HepG2 (cell line): ENCODE measurements at regions not wholly inside any gene's neighbourhood (a gene's known extent, or its start where the extent isn't known, plus 50 kb on each side); places are given as distances from the start of the nearest gene placed in this dataset.

ENCODE experiments used
- CEBPB ChIP-seq: IDR thresholded peaks from 2 replicates; pipeline ENCODE4 v1.6.1; 2011; ENCODE audit warnings: low read depth, low read length, improper control_type of control experiment, borderline replicate concordance
- EEA1 ChIP-seq: sonication (generic); formaldehyde crosslinking; IDR thresholded peaks from 2 replicates; pipeline ENCODE4 v1.5.1; 2020; ENCODE audit warnings: mild to moderate bottlenecking, missing genetic modification reagents, borderline replicate concordance
- RFXAP ChIP-seq: sonication (generic); formaldehyde crosslinking; IDR thresholded peaks from 2 replicates; pipeline ENCODE4 v1.4.0; 2020; ENCODE audit warnings: missing genetic modification reagents, borderline replicate concordance
- ZNF777 ChIP-seq: sonication (generic); formaldehyde crosslinking; IDR thresholded peaks from 2 replicates; pipeline ENCODE4 v1.4.0; 2020; ENCODE audit warnings: missing genetic modification reagents
- TF ChIP-seq, protein P1 (sequence below): sonication (generic); formaldehyde crosslinking; IDR thresholded peaks from 2 replicates; pipeline ENCODE4 v1.5.1; 2020; ENCODE audit warnings: mild to moderate bottlenecking, missing genetic modification reagents
- TF ChIP-seq, protein P2 (sequence below): sonication (generic); formaldehyde crosslinking; IDR thresholded peaks from 2 replicates; pipeline ENCODE4 v1.8.1; 2022; ENCODE audit warnings: low read depth, mild to moderate bottlenecking, missing genetic modification reagents
- TF ChIP-seq, protein P3 (sequence below): sonication (generic); formaldehyde crosslinking; IDR thresholded peaks from 2 replicates; pipeline ENCODE4 v1.4.0; 2020; ENCODE audit warnings: missing genetic modification reagents, borderline replicate concordance
- TF ChIP-seq, protein P4 (sequence below): sonication (generic); formaldehyde crosslinking; IDR thresholded peaks from 2 replicates; pipeline ENCODE4 v1.4.0; 2020; ENCODE audit warnings: missing genetic modification reagents, mild to moderate bottlenecking, borderline replicate concordance

DNA sequence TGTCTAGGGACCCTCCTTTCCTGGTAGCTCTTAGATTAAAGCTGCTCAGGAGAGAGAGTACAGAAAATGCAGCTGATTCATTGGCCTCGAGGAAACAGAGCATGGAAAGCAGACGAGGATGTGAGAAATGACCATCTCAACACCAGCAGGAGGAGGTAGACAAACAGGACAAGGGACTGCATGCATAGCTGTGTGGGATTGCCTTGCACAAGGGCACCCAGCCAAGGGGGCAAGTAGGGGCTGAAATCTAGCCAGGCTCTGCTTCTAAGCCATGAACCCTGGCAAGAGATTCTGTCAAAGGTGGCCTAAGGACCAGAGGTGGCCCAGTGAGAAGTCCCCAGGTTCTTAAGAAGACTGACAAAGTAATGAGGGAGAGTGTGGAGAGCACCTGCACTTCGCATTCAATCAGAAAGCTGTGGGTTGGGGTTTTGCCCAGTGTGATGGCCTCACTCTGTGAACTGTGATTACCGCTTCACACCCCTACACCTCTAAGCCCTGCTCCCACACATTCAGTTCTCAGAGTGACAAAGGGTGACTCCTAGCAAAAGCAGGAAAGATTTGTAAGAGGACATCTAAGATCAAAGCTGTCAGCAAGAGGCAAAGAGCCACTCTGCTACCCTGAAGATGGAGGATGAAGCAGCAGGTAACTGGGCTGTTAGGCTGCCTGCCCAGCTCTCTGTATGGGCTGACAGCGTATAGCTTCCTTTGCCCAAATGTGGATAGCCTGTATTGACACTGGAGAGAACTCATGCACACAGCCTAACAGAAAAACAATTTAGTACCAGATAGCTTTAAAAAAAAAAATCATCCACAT lies 151.3 kb upstream of the PELI1 start:
- TF ChIP-seq, protein P1, sequence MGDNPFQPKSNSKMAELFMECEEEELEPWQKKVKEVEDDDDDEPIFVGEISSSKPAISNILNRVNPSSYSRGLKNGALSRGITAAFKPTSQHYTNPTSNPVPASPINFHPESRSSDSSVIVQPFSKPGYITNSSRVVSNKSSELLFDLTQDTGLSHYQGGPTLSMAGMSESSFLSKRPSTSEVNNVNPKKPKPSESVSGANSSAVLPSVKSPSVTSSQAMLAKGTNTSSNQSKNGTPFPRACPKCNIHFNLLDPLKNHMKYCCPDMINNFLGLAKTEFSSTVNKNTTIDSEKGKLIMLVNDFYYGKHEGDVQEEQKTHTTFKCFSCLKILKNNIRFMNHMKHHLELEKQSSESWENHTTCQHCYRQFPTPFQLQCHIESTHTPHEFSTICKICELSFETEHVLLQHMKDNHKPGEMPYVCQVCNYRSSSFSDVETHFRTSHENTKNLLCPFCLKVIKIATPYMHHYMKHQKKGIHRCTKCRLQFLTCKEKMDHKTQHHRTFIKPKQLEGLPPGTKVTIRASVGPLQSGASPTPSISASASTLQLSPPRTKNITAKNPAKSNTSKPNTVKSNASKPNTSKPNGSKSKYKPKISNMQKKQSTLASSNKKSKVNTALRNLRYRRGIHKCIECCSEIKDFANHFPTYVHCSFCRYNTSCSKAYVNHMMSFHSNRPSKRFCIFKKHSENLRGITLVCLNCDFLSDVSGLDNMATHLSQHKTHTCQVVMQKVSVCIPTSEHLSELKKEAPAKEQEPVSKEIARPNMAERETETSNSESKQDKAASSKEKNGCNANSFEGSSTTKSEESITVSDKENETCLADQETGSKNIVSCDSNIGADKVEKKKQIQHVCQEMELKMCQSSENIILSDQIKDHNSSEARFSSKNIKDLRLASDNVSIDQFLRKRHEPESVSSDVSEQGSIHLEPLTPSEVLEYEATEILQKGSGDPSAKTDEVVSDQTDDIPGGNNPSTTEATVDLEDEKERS (CRISPR knock-in tag) = no peak
- TF ChIP-seq, protein P2, sequence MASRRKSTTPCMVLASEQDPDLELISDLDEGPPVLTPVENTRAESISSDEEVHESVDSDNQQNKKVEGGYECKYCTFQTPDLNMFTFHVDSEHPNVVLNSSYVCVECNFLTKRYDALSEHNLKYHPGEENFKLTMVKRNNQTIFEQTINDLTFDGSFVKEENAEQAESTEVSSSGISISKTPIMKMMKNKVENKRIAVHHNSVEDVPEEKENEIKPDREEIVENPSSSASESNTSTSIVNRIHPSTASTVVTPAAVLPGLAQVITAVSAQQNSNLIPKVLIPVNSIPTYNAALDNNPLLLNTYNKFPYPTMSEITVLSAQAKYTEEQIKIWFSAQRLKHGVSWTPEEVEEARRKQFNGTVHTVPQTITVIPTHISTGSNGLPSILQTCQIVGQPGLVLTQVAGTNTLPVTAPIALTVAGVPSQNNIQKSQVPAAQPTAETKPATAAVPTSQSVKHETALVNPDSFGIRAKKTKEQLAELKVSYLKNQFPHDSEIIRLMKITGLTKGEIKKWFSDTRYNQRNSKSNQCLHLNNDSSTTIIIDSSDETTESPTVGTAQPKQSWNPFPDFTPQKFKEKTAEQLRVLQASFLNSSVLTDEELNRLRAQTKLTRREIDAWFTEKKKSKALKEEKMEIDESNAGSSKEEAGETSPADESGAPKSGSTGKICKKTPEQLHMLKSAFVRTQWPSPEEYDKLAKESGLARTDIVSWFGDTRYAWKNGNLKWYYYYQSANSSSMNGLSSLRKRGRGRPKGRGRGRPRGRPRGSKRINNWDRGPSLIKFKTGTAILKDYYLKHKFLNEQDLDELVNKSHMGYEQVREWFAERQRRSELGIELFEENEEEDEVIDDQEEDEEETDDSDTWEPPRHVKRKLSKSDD = no peak
- TF ChIP-seq ZNF777 (CRISPR knock-in tag) (no peak), RFXAP (no peak), CEBPB (no peak), EEA1 (CRISPR knock-in tag) (no peak)
- TF ChIP-seq, protein P3, sequence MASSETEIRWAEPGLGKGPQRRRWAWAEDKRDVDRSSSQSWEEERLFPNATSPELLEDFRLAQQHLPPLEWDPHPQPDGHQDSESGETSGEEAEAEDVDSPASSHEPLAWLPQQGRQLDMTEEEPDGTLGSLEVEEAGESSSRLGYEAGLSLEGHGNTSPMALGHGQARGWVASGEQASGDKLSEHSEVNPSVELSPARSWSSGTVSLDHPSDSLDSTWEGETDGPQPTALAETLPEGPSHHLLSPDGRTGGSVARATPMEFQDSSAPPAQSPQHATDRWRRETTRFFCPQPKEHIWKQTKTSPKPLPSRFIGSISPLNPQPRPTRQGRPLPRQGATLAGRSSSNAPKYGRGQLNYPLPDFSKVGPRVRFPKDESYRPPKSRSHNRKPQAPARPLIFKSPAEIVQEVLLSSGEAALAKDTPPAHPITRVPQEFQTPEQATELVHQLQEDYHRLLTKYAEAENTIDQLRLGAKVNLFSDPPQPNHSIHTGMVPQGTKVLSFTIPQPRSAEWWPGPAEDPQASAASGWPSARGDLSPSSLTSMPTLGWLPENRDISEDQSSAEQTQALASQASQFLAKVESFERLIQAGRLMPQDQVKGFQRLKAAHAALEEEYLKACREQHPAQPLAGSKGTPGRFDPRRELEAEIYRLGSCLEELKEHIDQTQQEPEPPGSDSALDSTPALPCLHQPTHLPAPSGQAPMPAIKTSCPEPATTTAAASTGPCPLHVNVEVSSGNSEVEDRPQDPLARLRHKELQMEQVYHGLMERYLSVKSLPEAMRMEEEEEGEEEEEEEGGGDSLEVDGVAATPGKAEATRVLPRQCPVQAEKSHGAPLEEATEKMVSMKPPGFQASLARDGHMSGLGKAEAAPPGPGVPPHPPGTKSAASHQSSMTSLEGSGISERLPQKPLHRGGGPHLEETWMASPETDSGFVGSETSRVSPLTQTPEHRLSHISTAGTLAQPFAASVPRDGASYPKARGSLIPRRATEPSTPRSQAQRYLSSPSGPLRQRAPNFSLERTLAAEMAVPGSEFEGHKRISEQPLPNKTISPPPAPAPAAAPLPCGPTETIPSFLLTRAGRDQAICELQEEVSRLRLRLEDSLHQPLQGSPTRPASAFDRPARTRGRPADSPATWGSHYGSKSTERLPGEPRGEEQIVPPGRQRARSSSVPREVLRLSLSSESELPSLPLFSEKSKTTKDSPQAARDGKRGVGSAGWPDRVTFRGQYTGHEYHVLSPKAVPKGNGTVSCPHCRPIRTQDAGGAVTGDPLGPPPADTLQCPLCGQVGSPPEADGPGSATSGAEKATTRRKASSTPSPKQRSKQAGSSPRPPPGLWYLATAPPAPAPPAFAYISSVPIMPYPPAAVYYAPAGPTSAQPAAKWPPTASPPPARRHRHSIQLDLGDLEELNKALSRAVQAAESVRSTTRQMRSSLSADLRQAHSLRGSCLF = no peak
- TF ChIP-seq, protein P4, sequence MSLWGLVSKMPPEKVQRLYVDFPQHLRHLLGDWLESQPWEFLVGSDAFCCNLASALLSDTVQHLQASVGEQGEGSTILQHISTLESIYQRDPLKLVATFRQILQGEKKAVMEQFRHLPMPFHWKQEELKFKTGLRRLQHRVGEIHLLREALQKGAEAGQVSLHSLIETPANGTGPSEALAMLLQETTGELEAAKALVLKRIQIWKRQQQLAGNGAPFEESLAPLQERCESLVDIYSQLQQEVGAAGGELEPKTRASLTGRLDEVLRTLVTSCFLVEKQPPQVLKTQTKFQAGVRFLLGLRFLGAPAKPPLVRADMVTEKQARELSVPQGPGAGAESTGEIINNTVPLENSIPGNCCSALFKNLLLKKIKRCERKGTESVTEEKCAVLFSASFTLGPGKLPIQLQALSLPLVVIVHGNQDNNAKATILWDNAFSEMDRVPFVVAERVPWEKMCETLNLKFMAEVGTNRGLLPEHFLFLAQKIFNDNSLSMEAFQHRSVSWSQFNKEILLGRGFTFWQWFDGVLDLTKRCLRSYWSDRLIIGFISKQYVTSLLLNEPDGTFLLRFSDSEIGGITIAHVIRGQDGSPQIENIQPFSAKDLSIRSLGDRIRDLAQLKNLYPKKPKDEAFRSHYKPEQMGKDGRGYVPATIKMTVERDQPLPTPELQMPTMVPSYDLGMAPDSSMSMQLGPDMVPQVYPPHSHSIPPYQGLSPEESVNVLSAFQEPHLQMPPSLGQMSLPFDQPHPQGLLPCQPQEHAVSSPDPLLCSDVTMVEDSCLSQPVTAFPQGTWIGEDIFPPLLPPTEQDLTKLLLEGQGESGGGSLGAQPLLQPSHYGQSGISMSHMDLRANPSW (CRISPR knock-in tag) = no peak
